ENCODE measurements at regions not wholly inside any gene's neighbourhood (a gene's known extent, or its start where the extent isn't known, plus 50 kb on each side); places are given as distances from the start of the nearest gene placed in this dataset.

- H3K79me2 ChIP-seq (ENCODE audit: insufficient read depth, low read length), result no peaks in the 10 kb centered on the region
- H3K9ac ChIP-seq (ENCODE audit: low read length), result no peak overlapping the region
- H3K4me3 Mint-ChIP-seq (ENCODE audit: unreplicated experiment), result no peak overlapping the region
- no peaks in the 10 kb centered on the region for H3K36me3 Mint-ChIP-seq (ENCODE audit: low read depth, unreplicated experiment)
- H3K36me3 ChIP-seq (ENCODE audit: insufficient read depth, low read length), result no peaks in the 10 kb centered on the region
- no peak for DNase-seq (ENCODE audit: low read depth)
- no peak overlapping the region for H3K4me2 ChIP-seq (ENCODE audit: low read length)
- H4K20me1 ChIP-seq (ENCODE audit: insufficient read depth, low read length), result no peaks in the 10 kb centered on the region
- no peaks in the 10 kb centered on the region for H3K4me1 Mint-ChIP-seq (ENCODE audit: low read depth, unreplicated experiment)
- no peak overlapping the region for H3K4me3 ChIP-seq (ENCODE audit: insufficient read depth, low read depth, low read length)
- no peaks in the 10 kb centered on the region for H3K27me3 ChIP-seq (ENCODE audit: insufficient read depth, low read length)
- H3K9me3 Mint-ChIP-seq (ENCODE audit: unreplicated experiment), result no peaks in the 10 kb centered on the region
- H3K9me3 ChIP-seq (ENCODE audit: insufficient read depth, low read depth, low read length), result no peaks in the 10 kb centered on the region
- peaks cover 15% of the 10 kb centered on the region for H3K27me3 Mint-ChIP-seq (ENCODE audit: low read depth, unreplicated experiment)
- H3K4me1 ChIP-seq (ENCODE audit: insufficient read depth, low read length), result no peaks in the 10 kb centered on the region
- TF ChIP-seq EZH2 (IDR thresholded peaks at IDR 0.05; ENCODE audit: insufficient read depth, low read length), result no peak
- no peak for TF ChIP-seq CTCF (IDR thresholded peaks at IDR 0.05; ENCODE audit: insufficient read depth, low read depth, low read length)
- no peak overlapping the region for H3K27ac Mint-ChIP-seq (ENCODE audit: unreplicated experiment)
- H3K27ac ChIP-seq (ENCODE audit: low read depth, low read length), result no peak overlapping the region
- no peak for FAIRE-seq
- no peak overlapping the region for H2AFZ ChIP-seq (ENCODE audit: low read depth, low read length)
These were observed 210.0 kb downstream of the MAF start for GRCh38 chr16:79390481-79391051.

GRCh38 chr16:79388396-79388795, 212.1 kb downstream of the MAF start:
- Histone ChIP-seq H3K79me2 (ENCODE audit: insufficient read depth, low read length) (no peaks in the 10 kb centered on the region), H3K27me3 (ENCODE audit: insufficient read depth, low read length) (no peaks in the 10 kb centered on the region), H3K4me1 (ENCODE audit: insufficient read depth, low read length) (no peaks in the 10 kb centered on the region), H3K27ac (ENCODE audit: low read depth, low read length) (no peak overlapping the region), H3K36me3 (ENCODE audit: insufficient read depth, low read length) (no peaks in the 10 kb centered on the region), H3K9me3 (ENCODE audit: insufficient read depth, low read depth, low read length) (no peaks in the 10 kb centered on the region), H3K4me2 (ENCODE audit: low read length) (no peak overlapping the region), H2AFZ (ENCODE audit: low read depth, low read length) (no peak overlapping the region), H3K9ac (ENCODE audit: low read length) (no peak overlapping the region), H3K4me3 (ENCODE audit: insufficient read depth, low read depth, low read length) (no peak overlapping the region), H4K20me1 (ENCODE audit: insufficient read depth, low read length) (no peaks in the 10 kb centered on the region)
- Mint-ChIP-seq H3K27me3 (ENCODE audit: low read depth, unreplicated experiment) (peaks cover 12% of the 10 kb centered on the region), H3K36me3 (ENCODE audit: low read depth, unreplicated experiment) (no peaks in the 10 kb centered on the region), H3K4me1 (ENCODE audit: low read depth, unreplicated experiment) (no peaks in the 10 kb centered on the region), H3K27ac (ENCODE audit: unreplicated experiment) (no peak overlapping the region), H3K9me3 (ENCODE audit: unreplicated experiment) (peaks cover 2% of the 10 kb centered on the region), H3K4me3 (ENCODE audit: unreplicated experiment) (no peak overlapping the region)
- FAIRE-seq, result no peak
- no peak for DNase-seq (ENCODE audit: low read depth)
- TF ChIP-seq EZH2 (IDR thresholded peaks at IDR 0.05; ENCODE audit: insufficient read depth, low read length) (no peak), CTCF (IDR thresholded peaks at IDR 0.05; ENCODE audit: insufficient read depth, low read depth, low read length) (no peak)

- Mint-ChIP-seq H3K27me3 (ENCODE audit: low read depth, unreplicated experiment) (peaks cover 12% of the 10 kb centered on the region), H3K36me3 (ENCODE audit: low read depth, unreplicated experiment) (no peaks in the 10 kb centered on the region), H3K27ac (ENCODE audit: unreplicated experiment) (no peak overlapping the region), H3K9me3 (ENCODE audit: unreplicated experiment) (peaks cover 2% of the 10 kb centered on the region), H3K4me1 (ENCODE audit: low read depth, unreplicated experiment) (no peaks in the 10 kb centered on the region), H3K4me3 (ENCODE audit: unreplicated experiment) (no peak overlapping the region)
- TF ChIP-seq CTCF (IDR thresholded peaks at IDR 0.05; ENCODE audit: insufficient read depth, low read depth, low read length) (no peak), EZH2 (IDR thresholded peaks at IDR 0.05; ENCODE audit: insufficient read depth, low read length) (no peak)
- Histone ChIP-seq H3K27me3 (ENCODE audit: insufficient read depth, low read length) (no peaks in the 10 kb centered on the region), H2AFZ (ENCODE audit: low read depth, low read length) (no peak overlapping the region), H3K79me2 (ENCODE audit: insufficient read depth, low read length) (no peaks in the 10 kb centered on the region), H3K4me3 (ENCODE audit: insufficient read depth, low read depth, low read length) (no peak overlapping the region), H4K20me1 (ENCODE audit: insufficient read depth, low read length) (no peaks in the 10 kb centered on the region), H3K36me3 (ENCODE audit: insufficient read depth, low read length) (no peaks in the 10 kb centered on the region), H3K4me1 (ENCODE audit: insufficient read depth, low read length) (no peaks in the 10 kb centered on the region), H3K9me3 (ENCODE audit: insufficient read depth, low read depth, low read length) (no peaks in the 10 kb centered on the region), H3K9ac (ENCODE audit: low read length) (no peak overlapping the region), H3K27ac (ENCODE audit: low read depth, low read length) (no peak overlapping the region), H3K4me2 (ENCODE audit: low read length) (no peak overlapping the region)
- DNase-seq (ENCODE audit: low read depth) (no peak), FAIRE-seq (no peak)
These were observed 214.2 kb downstream of the MAF start for GRCh38 chr16:79386299-79386698.
